ENCODE measurements at regions not wholly inside any gene's neighbourhood (a gene's known extent, or its start where the extent isn't known, plus 50 kb on each side); places are given as distances from the start of the nearest gene placed in this dataset.

GRCh38 chr7:106488465-106488864 lies 172.5 kb downstream of the CCDC71L start:
- Histone ChIP-seq H3K9me3 (ENCODE audit: low read length) (no peaks in the 10 kb centered on the region), H3K4me3 (replicated peaks in 1 of 3; ENCODE audit: insufficient read depth in 1 of 3, low read depth in 2 of 3, low read length in 3 of 3) (no peak overlapping the region), H3K4me2 (ENCODE audit: low read depth, low read length) (no peak overlapping the region), H3K79me2 (ENCODE audit: insufficient read depth, low read length) (no peaks in the 10 kb centered on the region), H3K27ac (ENCODE audit: extremely low read length, insufficient read depth, low read length) (no peak overlapping the region), H4K20me1 (ENCODE audit: insufficient read depth, low read length) (no peaks in the 10 kb centered on the region), H3K27me3 (ENCODE audit: control insufficient read depth in 1 of 2, insufficient read depth in 2 of 2, low read length in 2 of 2) (no peaks in the 10 kb centered on the region), H2AFZ (ENCODE audit: low read length) (no peak overlapping the region), H3K9ac (ENCODE audit: insufficient read depth, low read depth, low read length) (no peak overlapping the region), H3K4me1 (ENCODE audit: insufficient read depth, low read length) (no peaks in the 10 kb centered on the region), H3K36me3 (replicated peaks in 1 of 2; ENCODE audit: control insufficient read depth in 1 of 2, insufficient read depth in 2 of 2, low read length in 2 of 2) (no peaks in the 10 kb centered on the region)
- WGBS (ENCODE audit: low lambda C conversion rate) = 0% methylated on average over 4 of the region's 5 CpGs
- in situ Hi-C loops (cut with HindIII; ENCODE audit: extremely low pct_ligation_motif_present, low pct_unique_long_range_greater_than_20kb) = no loop called here
- ATAC-seq (no peak), FAIRE-seq (no peak), DNase-seq (ENCODE audit: low spot score) (no peak)
- ChIA-PET CTCF (ENCODE audit: low intra/inter-chr PET ratio, low total read pairs) (no interaction called here), POLR2A (no interaction called here)
- BruUV-seq (replicated peaks) = no TSS peak
- intact Hi-C loops (cut with micrococcal nuclease; ENCODE audit: unreplicated experiment) = no loop called here
- no peak for TF ChIP-seq HOXA7 (CRISPR knock-in tag; IDR thresholded peaks at IDR 0.05)
- TF ChIP-seq MTA1 (CRISPR knock-in tag; IDR thresholded peaks at IDR 0.05; ENCODE audit: borderline replicate concordance) = no peak
- TF ChIP-seq ELK4 (CRISPR knock-in tag; IDR thresholded peaks at IDR 0.05; ENCODE audit: borderline replicate concordance) = no peak
- no peak for TF ChIP-seq DNMT3B (CRISPR knock-in tag; conservative IDR thresholded peaks at IDR 0.05)
- no peak for TF ChIP-seq RBFOX2 (IDR thresholded peaks at IDR 0.05; ENCODE audit: low read depth, low read length)
- TF ChIP-seq ZFP1 (CRISPR knock-in tag; IDR thresholded peaks at IDR 0.05) = no peak
- no peak for TF ChIP-seq ZNF678 (CRISPR knock-in tag; IDR thresholded peaks at IDR 0.05)
- TF ChIP-seq GFI1 (CRISPR knock-in tag; IDR thresholded peaks at IDR 0.05; ENCODE audit: borderline replicate concordance) = no peak
- no peak for TF ChIP-seq ZNF839 (CRISPR knock-in tag; IDR thresholded peaks at IDR 0.05; ENCODE audit: borderline replicate concordance)
- no peak for TF ChIP-seq ZNF512 (CRISPR knock-in tag; IDR thresholded peaks at IDR 0.05)
- TF ChIP-seq MIER2 (CRISPR knock-in tag; IDR thresholded peaks at IDR 0.05) = no peak
- TF ChIP-seq NR1H2 (CRISPR knock-in tag; IDR thresholded peaks at IDR 0.05; ENCODE audit: borderline replicate concordance, low read depth) = no peak
- TF ChIP-seq MLXIP (CRISPR knock-in tag; IDR thresholded peaks at IDR 0.05; ENCODE audit: borderline replicate concordance) = no peak
- no peak for TF ChIP-seq UBTF (CRISPR knock-in tag; IDR thresholded peaks at IDR 0.05)
- TF ChIP-seq MTA3 (CRISPR knock-in tag; IDR thresholded peaks at IDR 0.05) = no peak
- no peak for TF ChIP-seq ATF5 (CRISPR knock-in tag; IDR thresholded peaks at IDR 0.05; ENCODE audit: low read depth)
- TF ChIP-seq NBN (conservative IDR thresholded peaks at IDR 0.05) = no peak
- TF ChIP-seq SP4 (CRISPR knock-in tag; IDR thresholded peaks at IDR 0.05) = no peak
- TF ChIP-seq ZNF460 (CRISPR knock-in tag; IDR thresholded peaks at IDR 0.05; ENCODE audit: borderline replicate concordance) = no peak

Measured in HepG2 (cell line).